ENCODE measurements at regions not wholly inside any gene's neighbourhood (a gene's known extent, or its start where the extent isn't known, plus 50 kb on each side); places are given as distances from the start of the nearest gene placed in this dataset.

DNA sequence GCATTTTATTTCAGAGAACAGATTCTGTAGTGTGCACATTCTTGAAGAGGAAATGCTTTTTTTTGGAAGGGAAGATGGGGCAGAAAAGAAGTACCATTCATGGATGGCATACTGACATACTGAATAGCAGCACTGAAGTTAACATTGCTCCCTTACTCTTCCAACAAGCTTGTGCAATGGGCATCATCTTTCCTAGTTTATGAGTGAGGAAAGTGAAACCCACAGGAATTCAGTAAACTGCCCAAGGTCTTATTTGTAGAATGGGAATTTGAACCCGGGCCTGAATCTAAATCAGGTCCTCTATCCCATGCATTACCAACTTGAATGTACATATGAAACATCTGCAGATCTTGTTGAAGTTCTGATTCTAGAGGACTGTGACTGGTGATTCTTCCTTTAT lies 215.7 kb upstream of the FGGY start:
- peak overlapping the region; percentile 69 for H3K27ac Mint-ChIP-seq
- no peaks in the 10 kb centered on the region for H3K9me3 Mint-ChIP-seq
- TF ChIP-seq, protein P1, sequence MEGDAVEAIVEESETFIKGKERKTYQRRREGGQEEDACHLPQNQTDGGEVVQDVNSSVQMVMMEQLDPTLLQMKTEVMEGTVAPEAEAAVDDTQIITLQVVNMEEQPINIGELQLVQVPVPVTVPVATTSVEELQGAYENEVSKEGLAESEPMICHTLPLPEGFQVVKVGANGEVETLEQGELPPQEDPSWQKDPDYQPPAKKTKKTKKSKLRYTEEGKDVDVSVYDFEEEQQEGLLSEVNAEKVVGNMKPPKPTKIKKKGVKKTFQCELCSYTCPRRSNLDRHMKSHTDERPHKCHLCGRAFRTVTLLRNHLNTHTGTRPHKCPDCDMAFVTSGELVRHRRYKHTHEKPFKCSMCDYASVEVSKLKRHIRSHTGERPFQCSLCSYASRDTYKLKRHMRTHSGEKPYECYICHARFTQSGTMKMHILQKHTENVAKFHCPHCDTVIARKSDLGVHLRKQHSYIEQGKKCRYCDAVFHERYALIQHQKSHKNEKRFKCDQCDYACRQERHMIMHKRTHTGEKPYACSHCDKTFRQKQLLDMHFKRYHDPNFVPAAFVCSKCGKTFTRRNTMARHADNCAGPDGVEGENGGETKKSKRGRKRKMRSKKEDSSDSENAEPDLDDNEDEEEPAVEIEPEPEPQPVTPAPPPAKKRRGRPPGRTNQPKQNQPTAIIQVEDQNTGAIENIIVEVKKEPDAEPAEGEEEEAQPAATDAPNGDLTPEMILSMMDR (IDR thresholded peaks at IDR 0.05), result no peak
- H3K36me3 Mint-ChIP-seq (ENCODE audit: low read depth), result no peaks in the 10 kb centered on the region
- H3K4me3 Mint-ChIP-seq, result no peak overlapping the region
- H3K27me3 Mint-ChIP-seq (ENCODE audit: insufficient read depth), result no peaks in the 10 kb centered on the region
- peaks cover 65% of the 10 kb centered on the region for H3K4me1 Mint-ChIP-seq (ENCODE audit: low read depth)
- no peak for DNase-seq

DNA sequence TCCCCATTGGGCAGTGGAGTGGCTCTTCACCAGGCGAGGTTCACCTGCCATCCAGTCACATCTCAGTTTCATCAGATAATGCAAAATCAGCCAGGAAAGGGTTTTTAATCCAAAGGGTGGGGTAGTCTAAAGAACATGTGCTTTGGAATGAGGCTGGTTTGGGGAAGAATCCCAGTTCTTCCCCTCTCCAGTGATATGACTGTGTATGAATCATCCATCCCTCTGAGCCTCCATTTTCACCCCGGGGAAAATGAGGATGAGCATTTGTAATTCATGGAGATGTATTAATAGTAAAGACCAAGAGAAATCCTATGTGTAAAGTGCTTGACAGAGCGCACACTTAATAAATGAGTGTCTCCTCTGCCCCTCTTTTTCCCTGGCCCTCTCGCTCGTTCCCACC lies 215.1 kb upstream of the FGGY start:
- TF ChIP-seq, protein P1 (IDR thresholded peaks at IDR 0.05), result no peak
- Mint-ChIP-seq H3K27ac (peak overlapping the region; percentile 69), H3K9me3 (no peaks in the 10 kb centered on the region), H3K4me3 (0 out of 2 replicates have a peak overlapping the region, but pooled peaks have one; percentile 18), H3K4me1 (ENCODE audit: low read depth) (peaks cover 65% of the 10 kb centered on the region), H3K36me3 (ENCODE audit: low read depth) (no peaks in the 10 kb centered on the region), H3K27me3 (ENCODE audit: insufficient read depth) (no peaks in the 10 kb centered on the region)
- peak; percentile 29 for DNase-seq

DNA sequence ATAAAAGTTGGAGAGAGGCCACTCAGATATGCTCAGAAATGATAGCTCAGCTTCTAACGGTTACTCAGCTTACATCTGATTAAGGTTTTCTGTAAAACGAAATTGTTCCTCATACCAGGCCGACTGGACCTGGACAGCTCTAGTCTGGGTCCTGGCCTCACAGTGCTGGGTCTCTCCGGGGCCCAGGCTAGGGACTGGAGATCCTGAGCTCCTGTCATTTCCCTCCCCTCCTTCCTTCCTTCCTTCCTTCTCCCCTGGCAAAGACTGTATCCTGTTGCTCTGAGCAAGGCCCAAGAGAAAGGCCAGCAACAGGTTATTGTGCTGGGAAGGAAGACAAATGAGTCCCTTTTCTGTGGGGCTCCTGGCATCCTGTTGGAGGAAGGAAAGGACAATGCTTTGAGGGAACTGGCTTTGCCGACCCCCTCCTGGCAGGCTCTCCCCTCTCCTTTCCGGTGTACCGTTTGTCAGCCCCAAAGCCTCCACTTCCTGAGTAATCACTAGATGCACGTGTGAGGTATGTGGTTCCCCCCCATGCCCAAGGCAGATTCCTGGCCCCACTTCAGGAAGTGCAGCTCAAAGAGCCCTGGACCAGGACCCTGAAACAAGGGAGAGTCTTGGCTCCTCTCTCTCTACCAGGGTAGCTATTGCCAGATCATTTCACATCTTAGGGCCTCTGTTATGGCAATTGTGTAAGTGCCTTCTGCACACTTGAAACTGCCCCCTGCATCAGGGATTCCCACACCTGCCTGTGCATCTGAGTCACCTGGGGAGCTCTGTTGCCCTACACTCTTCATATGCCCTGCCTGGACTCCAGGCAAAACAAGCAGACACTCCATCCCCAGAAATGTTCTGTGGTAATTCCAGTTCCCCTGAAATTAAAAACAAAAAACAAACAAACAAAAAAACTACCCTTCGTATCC lies 212.7 kb upstream of the FGGY start:
- Mint-ChIP-seq H3K27me3 (ENCODE audit: insufficient read depth) (no peaks in the 10 kb centered on the region; the same call in 1 of the 2 replicates), H3K4me3 (peak overlapping the region; percentile 20; the same call in 1 of the 2 replicates), H3K9me3 (peaks cover under 1% of the 10 kb centered on the region), H3K4me1 (ENCODE audit: low read depth) (peaks cover 54% of the 10 kb centered on the region), H3K36me3 (ENCODE audit: low read depth) (peaks cover 12% of the 10 kb centered on the region), H3K27ac (peak overlapping the region; percentile 88)
- no peak for DNase-seq
- TF ChIP-seq, protein P1 (IDR thresholded peaks at IDR 0.05), result no peak

DNA sequence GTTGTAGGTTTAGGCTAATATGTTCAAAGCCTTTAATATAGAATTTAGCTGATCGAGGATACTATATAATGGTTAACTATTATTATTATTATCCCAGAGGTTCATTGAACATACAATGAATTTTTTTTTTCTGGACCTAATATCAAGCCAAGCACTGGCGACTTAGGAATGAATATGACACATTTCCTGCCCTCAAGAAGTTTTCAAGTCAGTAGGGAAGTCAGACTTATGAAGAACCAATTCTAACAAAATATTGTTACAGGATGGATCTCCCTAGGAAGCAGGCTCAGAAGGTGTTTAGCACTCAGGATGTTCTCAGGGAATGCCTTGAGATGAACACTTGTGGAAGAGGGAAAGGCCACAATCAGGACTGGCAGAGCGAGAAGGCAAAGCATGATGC lies 211.8 kb upstream of the FGGY start:
- Mint-ChIP-seq H3K9me3 (peaks cover 5% of the 10 kb centered on the region), H3K4me1 (ENCODE audit: low read depth) (peaks cover 54% of the 10 kb centered on the region), H3K27ac (no peak overlapping the region), H3K36me3 (ENCODE audit: low read depth) (peaks cover 17% of the 10 kb centered on the region), H3K4me3 (no peak overlapping the region), H3K27me3 (ENCODE audit: insufficient read depth) (no peaks in the 10 kb centered on the region; the same call in 1 of the 2 replicates)
- no peak for DNase-seq
- TF ChIP-seq, protein P1 (IDR thresholded peaks at IDR 0.05), result no peak

DNA sequence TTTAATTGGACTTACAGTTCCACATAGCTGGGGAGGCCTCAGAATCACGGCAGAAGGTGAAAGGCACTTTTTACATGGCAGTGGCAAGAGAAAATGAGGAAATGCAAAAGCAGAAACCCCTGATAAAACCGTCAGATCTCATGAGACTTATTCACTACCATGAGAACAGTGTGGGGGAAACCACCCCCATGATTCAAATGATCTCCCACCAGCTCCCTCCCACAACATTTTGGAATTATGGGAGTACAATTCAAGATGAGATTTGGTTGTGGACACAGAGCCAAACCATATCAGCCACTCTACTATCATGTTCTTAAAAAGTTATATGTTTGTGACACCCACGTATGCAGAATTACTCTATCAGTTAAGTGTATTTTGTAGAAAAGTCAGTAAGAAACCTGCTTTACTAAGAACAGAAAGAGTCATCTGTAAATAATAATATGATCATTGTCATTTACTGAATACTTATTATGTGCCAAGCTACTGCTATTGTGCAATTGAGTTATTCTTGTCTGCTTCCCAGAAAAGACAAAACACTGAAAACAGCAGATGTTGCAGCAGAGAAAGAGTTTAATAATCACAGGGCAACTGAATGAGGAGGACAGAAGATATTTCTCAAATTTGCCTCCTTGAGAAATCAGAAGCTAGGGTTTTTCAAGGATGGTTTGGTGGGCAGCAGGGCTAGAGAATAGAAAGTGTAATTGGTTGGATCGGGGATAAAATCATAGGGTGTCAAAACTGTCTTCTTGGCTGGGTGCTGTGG lies 207.7 kb upstream of the FGGY start:
- Mint-ChIP-seq H3K27me3 (ENCODE audit: insufficient read depth) (no peaks in the 10 kb centered on the region; the same call in none of the 2 replicates), H3K4me1 (ENCODE audit: low read depth) (peaks cover 48% of the 10 kb centered on the region), H3K4me3 (no peak overlapping the region), H3K9me3 (peaks cover 5% of the 10 kb centered on the region), H3K27ac (no peak overlapping the region), H3K36me3 (ENCODE audit: low read depth) (peaks cover 17% of the 10 kb centered on the region)
- DNase-seq, result no peak
- TF ChIP-seq, protein P1 (IDR thresholded peaks at IDR 0.05), result no peak

Data from HFFc6 (cell line).